Activated naive CD4-positive, alpha-beta T cell treated with anti-CD3 and anti-CD28 coated beads, Interleukin-2, amount 50 U/mL, for 72 hours (primary cell): ENCODE measurements at regions not wholly inside any gene's neighbourhood (a gene's known extent, or its start where the extent isn't known, plus 50 kb on each side); places are given as distances from the start of the nearest gene placed in this dataset.

ENCODE experiments used
- ATAC-seq, 2 donors: fragments of 150-1000 bp; cut with Tn5 transposase; 2 replicates each; pipeline ENCODE4 v1.10.0; 2021; ENCODE audit warnings: mild to moderate bottlenecking in 2 of 2, moderate library complexity in 2 of 2
- DNase-seq, 2 donors: peaks; one replicate each; pipeline ENCODE4 v3.0.0; 2021 to 2022; ENCODE audit warnings: low spot score in 2 of 2
- H3K27ac Mint-ChIP-seq, 2 donors: one replicate each; pipeline ENCODE4 v1.8.0; 2022; ENCODE audit warnings: mild to moderate bottlenecking in 2 of 2, mixed read lengths in 2 of 2
- H3K36me3 Mint-ChIP-seq, 2 donors: one replicate each; pipeline ENCODE4 v1.8.0; 2022; ENCODE audit warnings: mixed read lengths in 2 of 2
- H3K9me3 Mint-ChIP-seq, 2 donors: one replicate each; pipeline ENCODE4 v1.8.0; 2022; ENCODE audit warnings: mixed read lengths in 2 of 2

GRCh38 chr4:14254926-14255325 is 627.4 kb upstream of the BOD1L1 start:
- H3K36me3 Mint-ChIP-seq: peaks cover 0 to 4% of the 10 kb centered on the region in 2 donors
- peaks cover 14% of the 10 kb centered on the region in 2 donors for H3K9me3 Mint-ChIP-seq
- ATAC-seq (no peak), DNase-seq (no peak)
- H3K27ac Mint-ChIP-seq: no peak overlapping the region

GRCh38 chr4:14257903-14258302 is 630.4 kb upstream of the BOD1L1 start:
- DNase-seq (no peak), ATAC-seq (no peak)

GRCh38 chr4:14259936-14260335 is 632.4 kb upstream of the BOD1L1 start:
- H3K36me3 Mint-ChIP-seq: no peaks in the 10 kb centered on the region
- H3K27ac Mint-ChIP-seq: no peak overlapping the region

More at GRCh38 chr4:14257903-14258302, 630.4 kb upstream of the BOD1L1 start:
- H3K36me3 Mint-ChIP-seq: peaks cover 0 to 2% of the 10 kb centered on the region in 2 donors
- H3K9me3 Mint-ChIP-seq: peaks cover 4 to 9% of the 10 kb centered on the region in 2 donors
- H3K27ac Mint-ChIP-seq: no peak overlapping the region

GRCh38 chr4:14260591-14260990 is 633.1 kb upstream of the BOD1L1 start:
- H3K9me3 Mint-ChIP-seq: peaks cover 0 to 6% of the 10 kb centered on the region in 2 donors
- H3K36me3 Mint-ChIP-seq: no peaks in the 10 kb centered on the region
- ATAC-seq (no peak), DNase-seq (no peak)
- H3K27ac Mint-ChIP-seq: no peak overlapping the region

More at GRCh38 chr4:14259936-14260335, 632.4 kb upstream of the BOD1L1 start:
- H3K9me3 Mint-ChIP-seq: peaks cover 0 to 6% of the 10 kb centered on the region in 2 donors
- ATAC-seq (no peak), DNase-seq (no peak)

GRCh38 chr4:14262221-14262620 is 634.7 kb upstream of the BOD1L1 start:
- no peak overlapping the region for H3K27ac Mint-ChIP-seq
- no peaks in the 10 kb centered on the region for H3K36me3 Mint-ChIP-seq
- H3K9me3 Mint-ChIP-seq: peaks cover 0 to 9% of the 10 kb centered on the region in 2 donors
- ATAC-seq (no peak), DNase-seq (no peak)

- Mint-ChIP-seq H3K9me3 (peaks cover 0 to 9% of the 10 kb centered on the region in 2 donors), H3K36me3 (no peaks in the 10 kb centered on the region), H3K27ac (no peak overlapping the region)
- ATAC-seq: no peak
- no peak for DNase-seq
Measured at GRCh38 chr4:14264437-14264836, 636.9 kb upstream of the BOD1L1 start.

- ATAC-seq: no peak
- no peaks in the 10 kb centered on the region for H3K36me3 Mint-ChIP-seq
- H3K27ac Mint-ChIP-seq: no peak overlapping the region
- DNase-seq: no peak
- H3K9me3 Mint-ChIP-seq: peaks cover 0 to 9% of the 10 kb centered on the region in 2 donors
Measured at GRCh38 chr4:14265651-14266050, 638.1 kb upstream of the BOD1L1 start.

GRCh38 chr4:14267373-14268060 is 640.0 kb upstream of the BOD1L1 start:
- Mint-ChIP-seq H3K9me3 (peaks cover 0 to 3% of the 10 kb centered on the region in 2 donors), H3K27ac (no peak overlapping the region), H3K36me3 (no peaks in the 10 kb centered on the region)
- ATAC-seq: no peak
- DNase-seq: no peak

GRCh38 chr4:14269824-14270223 is 642.3 kb upstream of the BOD1L1 start:
- no peak overlapping the region for H3K27ac Mint-ChIP-seq
- DNase-seq (no peak), ATAC-seq (peak; percentile 62 to 81)
- peaks cover 0 to 3% of the 10 kb centered on the region in 2 donors for H3K9me3 Mint-ChIP-seq
- no peaks in the 10 kb centered on the region for H3K36me3 Mint-ChIP-seq

- peaks cover 6 to 10% of the 10 kb centered on the region in 2 donors for H3K9me3 Mint-ChIP-seq
- no peak for DNase-seq
- H3K36me3 Mint-ChIP-seq: no peaks in the 10 kb centered on the region
- no peak for ATAC-seq
- no peak overlapping the region for H3K27ac Mint-ChIP-seq
Measured at GRCh38 chr4:14272206-14272605, 644.7 kb upstream of the BOD1L1 start.

- ATAC-seq: no peak
- Mint-ChIP-seq H3K27ac (no peak overlapping the region), H3K9me3 (peaks cover 10% of the 10 kb centered on the region in 2 donors), H3K36me3 (no peaks in the 10 kb centered on the region)
- DNase-seq: no peak
Measured at GRCh38 chr4:14277505-14277904, 650.0 kb upstream of the BOD1L1 start.

- no peaks in the 10 kb centered on the region for H3K36me3 Mint-ChIP-seq
- H3K9me3 Mint-ChIP-seq: peaks cover 7 to 10% of the 10 kb centered on the region in 2 donors
- DNase-seq: no peak
- ATAC-seq: no peak
- no peak overlapping the region for H3K27ac Mint-ChIP-seq
Measured at GRCh38 chr4:14280567-14280966, 653.0 kb upstream of the BOD1L1 start.

- H3K36me3 Mint-ChIP-seq: no peaks in the 10 kb centered on the region
- no peak overlapping the region for H3K27ac Mint-ChIP-seq
- no peak for ATAC-seq
- no peak for DNase-seq
- H3K9me3 Mint-ChIP-seq: peaks cover 7 to 10% of the 10 kb centered on the region in 2 donors
Measured at GRCh38 chr4:14284578-14284977, 657.1 kb upstream of the BOD1L1 start.

- no peaks in the 10 kb centered on the region for H3K36me3 Mint-ChIP-seq
- DNase-seq (no peak), ATAC-seq (no peak)
- peaks cover 7 to 10% of the 10 kb centered on the region in 2 donors for H3K9me3 Mint-ChIP-seq
- no peak overlapping the region for H3K27ac Mint-ChIP-seq
Measured at GRCh38 chr4:14289708-14290107, 662.2 kb upstream of the BOD1L1 start.

GRCh38 chr4:14293582-14293981 is 666.1 kb upstream of the BOD1L1 start:
- H3K9me3 Mint-ChIP-seq: peaks cover 0 to 10% of the 10 kb centered on the region in 2 donors
- ATAC-seq: no peak

GRCh38 chr4:14294611-14295010 is 667.1 kb upstream of the BOD1L1 start:
- ATAC-seq (no peak), DNase-seq (no peak)
- Mint-ChIP-seq H3K27ac (no peak overlapping the region), H3K36me3 (no peaks in the 10 kb centered on the region), H3K9me3 (peaks cover 0 to 6% of the 10 kb centered on the region in 2 donors)

More at GRCh38 chr4:14293582-14293981, 666.1 kb upstream of the BOD1L1 start:
- no peaks in the 10 kb centered on the region for H3K36me3 Mint-ChIP-seq
- H3K27ac Mint-ChIP-seq: no peak overlapping the region
- no peak for DNase-seq

- Mint-ChIP-seq H3K36me3 (no peaks in the 10 kb centered on the region), H3K27ac (no peak overlapping the region)
Measured at GRCh38 chr4:14299166-14299565, 671.6 kb upstream of the BOD1L1 start.

GRCh38 chr4:14302021-14302420 is 674.5 kb upstream of the BOD1L1 start:
- H3K27ac Mint-ChIP-seq: no peak overlapping the region
- H3K9me3 Mint-ChIP-seq: peaks cover 0 to 5% of the 10 kb centered on the region in 2 donors
- no peaks in the 10 kb centered on the region for H3K36me3 Mint-ChIP-seq
- ATAC-seq (no peak), DNase-seq (no peak)

More at GRCh38 chr4:14299166-14299565, 671.6 kb upstream of the BOD1L1 start:
- no peak for ATAC-seq
- peaks cover 0 to 6% of the 10 kb centered on the region in 2 donors for H3K9me3 Mint-ChIP-seq
- DNase-seq: no peak
